ENCODE measurements at regions not wholly inside any gene's neighbourhood (a gene's known extent, or its start where the extent isn't known, plus 50 kb on each side); places are given as distances from the start of the nearest gene placed in this dataset.
A peak's percentile ranks its signal among the peaks of the same experiment; 100 is the strongest.
"Not testable (repeated sequence)": the region's sequence is repeated elsewhere in the genome, so short reads cannot be mapped to it uniquely, and the experiment has no call there.

DNA sequence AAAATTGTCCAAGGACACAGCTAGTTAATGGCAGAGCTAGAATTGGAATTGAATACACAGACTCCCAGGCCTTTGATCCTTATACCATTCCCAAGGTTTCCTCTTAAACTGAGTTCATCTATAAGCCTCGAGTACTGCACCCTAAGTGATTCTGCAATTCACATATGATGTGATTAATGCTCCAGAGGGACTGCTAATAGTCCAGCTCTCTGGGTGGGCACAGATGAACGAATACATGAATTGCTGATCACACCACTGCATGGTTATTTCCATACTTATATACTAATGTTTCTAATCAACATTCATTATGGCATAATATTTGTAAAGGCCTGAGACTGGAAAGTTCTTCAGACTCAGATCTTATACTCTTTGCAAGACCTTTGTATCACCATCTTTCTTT lies 101.8 kb downstream of the NUFIP1 start:
- no peak for DNase-seq

- no peak for DNase-seq
Observed at GRCh38 chr13:44884076-44884729, 105.1 kb downstream of the NUFIP1 start.

DNA sequence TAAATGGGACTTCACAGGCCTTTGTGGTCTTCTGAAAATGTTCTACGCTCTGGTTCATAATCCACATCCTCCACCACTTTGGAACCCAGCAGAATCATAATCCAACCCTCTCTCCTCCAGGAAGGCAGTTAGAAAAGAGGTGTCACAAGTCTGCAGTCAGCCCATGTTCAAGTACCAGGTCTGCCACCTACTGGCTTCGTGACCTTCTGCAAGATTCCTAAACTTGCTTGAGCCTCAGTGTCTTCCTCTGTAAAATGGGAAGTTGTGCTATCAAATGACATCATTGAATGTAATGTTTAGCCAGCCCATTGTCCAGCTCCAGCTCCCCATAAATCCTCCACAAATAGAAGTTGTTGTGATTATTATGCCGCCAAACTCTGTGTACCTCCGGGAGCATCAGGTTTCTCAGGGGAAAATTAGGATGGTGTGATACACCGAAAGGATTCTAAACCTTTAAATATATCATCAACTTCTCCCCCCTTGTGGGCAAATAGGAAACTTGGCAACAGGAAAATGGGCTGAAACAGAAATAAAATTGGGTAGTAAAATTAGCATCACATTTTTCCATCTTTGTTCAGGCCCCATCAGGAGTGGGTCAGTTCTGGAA lies 109.7 kb downstream of the NUFIP1 start:
- DNase-seq: no peak

GRCh38 chr13:44876782-44877324 lies 112.4 kb downstream of the NUFIP1 start:
- no peak for DNase-seq

GRCh38 chr13:44874886-44875630 lies 114.2 kb downstream of the NUFIP1 start:
- no peak for DNase-seq

GRCh38 chr13:44874176-44874575 lies 115.1 kb downstream of the NUFIP1 start:
- DNase-seq: no peak

- DNase-seq: no peak
Observed at GRCh38 chr13:44873461-44873860, 115.8 kb downstream of the NUFIP1 start.

DNA sequence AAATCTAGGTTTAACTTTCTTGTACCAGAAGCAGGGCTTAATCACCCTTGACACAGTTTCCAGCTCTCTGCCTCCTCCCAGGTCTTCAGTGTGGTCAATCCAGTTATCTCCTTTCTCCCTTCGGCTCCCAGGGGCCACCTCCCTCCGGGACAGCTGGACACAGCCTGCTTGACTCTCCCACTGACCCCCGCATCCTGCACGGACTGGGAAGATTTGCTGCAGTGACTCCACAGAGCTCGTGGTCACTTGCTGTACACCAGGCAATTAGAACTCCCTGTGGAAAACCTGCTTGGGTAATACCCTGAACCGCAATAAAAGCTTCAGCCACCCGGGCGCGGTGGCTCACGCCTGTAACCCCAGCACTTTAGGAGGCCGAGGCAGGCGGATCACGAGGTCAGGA lies 116.5 kb downstream of the NUFIP1 start:
- DNase-seq: no peak

DNA sequence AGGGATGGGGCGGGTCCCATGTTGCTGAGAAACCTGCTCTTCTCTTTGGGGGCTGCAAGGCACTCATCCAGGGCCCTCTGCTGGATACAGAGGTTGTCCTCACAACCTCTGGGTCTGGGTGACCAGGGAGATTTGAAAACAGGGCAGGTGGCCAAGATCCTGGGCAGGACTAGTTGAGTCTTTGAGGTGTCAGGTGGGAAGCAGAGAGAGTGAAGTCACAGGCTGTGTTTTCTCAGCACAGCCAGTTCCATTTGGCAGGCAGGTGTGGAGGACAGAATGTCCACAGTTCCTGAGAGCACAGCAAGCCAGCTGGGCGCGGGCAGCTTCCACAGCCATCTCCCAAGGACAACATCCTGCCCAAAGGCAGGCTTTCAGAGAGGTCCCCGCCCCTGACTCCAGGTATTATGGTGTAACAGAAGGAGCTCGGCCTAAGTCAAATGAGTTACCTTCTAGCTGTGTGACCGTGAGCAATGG lies 118.8 kb downstream of the NUFIP1 start:
- DNase-seq: no peak

DNA sequence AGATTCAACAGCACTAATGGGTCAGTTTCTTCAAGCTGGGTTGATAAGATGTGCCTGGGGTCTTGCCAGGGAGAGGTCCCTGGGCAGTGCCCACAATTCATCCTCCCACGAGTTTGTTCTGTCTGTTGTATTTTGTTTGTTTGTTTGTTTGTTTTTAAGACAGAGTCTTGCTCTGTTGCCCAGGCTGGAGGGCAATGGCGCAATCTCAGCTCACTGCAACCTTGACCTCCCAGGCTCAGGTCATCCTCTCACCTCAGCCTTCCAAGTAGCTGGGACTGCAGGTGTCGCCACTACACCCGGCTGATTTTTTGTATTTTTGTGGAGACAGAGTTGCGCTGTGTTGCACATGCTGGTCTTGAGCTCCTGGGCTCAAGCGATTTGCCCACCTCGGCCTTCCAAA lies 120.1 kb downstream of the NUFIP1 start:
- DNase-seq: no peak

DNA sequence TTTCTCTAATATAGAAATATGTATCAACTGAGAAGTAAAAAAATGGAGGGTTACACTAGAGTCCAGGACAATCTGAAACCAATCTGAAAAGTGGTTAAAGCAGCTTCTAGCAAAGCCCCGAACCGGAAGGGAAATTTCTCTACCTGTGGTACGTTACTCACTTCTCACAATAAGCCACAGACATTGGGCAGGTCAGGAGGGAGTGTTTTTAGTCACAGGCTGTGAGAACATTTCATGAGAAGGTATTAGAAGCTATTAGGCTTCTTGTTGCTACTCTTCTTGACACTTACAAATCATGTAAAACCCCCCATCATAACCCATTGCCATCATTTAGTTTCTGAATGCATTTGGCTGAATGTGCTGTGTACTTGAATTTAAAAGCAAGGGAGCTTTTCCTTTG lies 120.9 kb downstream of the NUFIP1 start:
- DNase-seq: no peak

DNA sequence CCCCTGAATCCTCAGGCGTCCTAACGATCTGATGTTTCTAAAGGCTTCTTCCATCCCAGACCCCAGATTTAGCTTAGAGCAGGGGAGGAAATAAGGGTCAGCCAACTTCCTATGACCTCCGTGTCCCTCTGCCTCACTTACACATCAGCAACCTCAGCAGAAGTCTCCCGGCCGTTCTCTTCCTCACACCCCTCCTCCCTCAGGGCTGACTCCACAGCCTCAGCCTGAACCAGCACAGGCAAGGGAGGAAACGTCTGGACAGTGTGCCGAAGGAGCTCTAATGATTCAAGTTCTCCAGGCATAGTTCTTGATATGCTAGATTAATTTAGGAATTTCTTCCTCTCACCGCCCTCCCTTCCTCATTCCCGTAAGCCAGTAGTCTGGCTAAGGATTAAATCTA lies 121.4 kb downstream of the NUFIP1 start:
- DNase-seq: no peak

- no peak for DNase-seq
Observed at GRCh38 chr13:44866411-44866911, 122.8 kb downstream of the NUFIP1 start.

DNA sequence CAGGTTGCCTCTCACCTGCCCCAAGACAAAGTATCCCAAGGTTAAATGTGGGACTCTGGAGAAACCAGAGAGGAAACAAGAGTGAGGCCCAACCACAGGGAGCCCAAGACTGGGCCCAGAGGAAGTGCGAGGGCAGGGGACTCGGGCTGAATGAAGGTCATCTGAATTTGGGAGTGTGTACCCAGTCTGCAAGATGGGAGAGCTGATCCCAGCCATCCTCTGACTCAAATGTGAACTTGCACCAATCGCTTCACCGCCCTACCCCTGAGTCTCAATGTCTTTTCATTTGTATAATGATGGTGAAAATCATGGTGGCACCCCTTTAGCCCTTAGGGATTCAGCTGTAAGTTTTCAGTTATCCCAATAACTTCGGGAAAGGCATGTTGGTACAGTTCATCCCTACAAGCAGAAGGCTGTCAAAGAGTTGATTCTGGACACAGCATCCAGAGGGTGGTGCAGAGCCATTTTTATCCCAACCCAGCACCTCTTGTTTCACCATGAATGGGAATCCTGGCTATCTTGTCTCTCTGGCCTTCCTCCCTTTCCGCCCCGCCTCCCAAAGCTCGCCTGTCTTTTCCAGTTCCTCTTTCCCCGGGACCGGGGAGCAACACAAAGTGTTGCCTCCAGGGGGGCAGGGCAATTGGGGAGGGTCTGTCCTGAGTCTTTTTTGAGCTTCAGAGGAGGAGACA lies 123.4 kb downstream of the NUFIP1 start:
- DNase-seq: no peak

DNA sequence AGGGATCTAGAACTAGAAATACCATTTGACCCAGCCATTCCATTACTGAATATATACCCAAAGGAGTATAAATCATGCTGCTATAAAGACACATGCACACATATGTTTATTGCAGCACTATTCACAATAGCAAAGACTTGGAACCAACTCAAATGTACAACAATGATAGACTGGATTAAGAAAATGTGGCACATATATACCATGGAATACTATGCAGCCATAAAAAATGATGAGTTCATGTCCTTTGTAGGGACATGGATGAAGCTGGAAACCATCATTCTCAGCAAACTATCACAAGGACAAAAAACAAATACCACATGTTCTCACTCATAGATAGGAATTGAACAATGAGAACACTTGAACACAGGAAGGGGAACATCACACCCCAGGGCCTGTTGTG lies 125.6 kb downstream of the NUFIP1 start:
- DNase-seq: not testable (repeated sequence)

GRCh38 chr13:44860454-44860853 lies 128.8 kb downstream of the NUFIP1 start:
- DNase-seq: no peak

GRCh38 chr13:44857736-44858135 lies 131.5 kb downstream of the NUFIP1 start:
- DNase-seq: no peak

GRCh38 chr13:44857061-44857460 lies 132.2 kb downstream of the NUFIP1 start:
- no peak for DNase-seq

GRCh38 chr13:44855860-44856259 lies 133.4 kb downstream of the NUFIP1 start:
- no peak for DNase-seq

DNA sequence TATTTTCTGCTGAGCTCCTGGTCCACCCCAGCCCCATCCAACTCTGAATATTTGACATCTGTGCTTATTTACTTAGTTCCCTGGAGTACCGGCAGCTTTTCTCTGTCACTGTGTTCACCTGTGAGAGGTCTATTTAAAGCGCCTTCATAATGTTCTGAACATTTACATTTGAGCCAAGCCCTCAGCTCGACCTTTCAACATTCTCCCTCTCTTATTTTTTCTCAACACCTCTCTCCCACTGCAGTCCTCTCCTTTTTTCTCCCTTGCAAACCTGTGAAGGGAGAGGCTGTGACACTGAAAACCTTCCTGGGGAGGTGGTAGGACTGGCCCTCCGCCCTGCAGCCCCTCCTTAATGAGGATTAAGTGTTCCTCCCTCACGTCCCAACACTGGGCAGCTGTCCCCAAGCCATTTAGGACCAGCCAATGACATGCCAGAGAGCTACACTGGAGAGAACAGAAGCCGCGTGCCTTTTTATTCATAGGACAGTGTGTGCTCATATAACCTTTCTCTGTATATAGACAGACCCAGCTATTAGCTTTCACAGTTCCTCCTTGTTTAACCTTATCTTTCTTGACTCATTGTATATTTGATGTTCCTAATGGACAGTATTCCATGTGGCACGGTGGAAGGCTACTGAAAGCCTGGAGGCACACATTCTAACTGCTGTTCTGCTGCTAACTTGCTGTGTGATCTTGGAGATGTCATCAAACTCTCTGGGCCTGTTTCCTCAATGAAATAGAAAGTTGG lies 134.8 kb downstream of the NUFIP1 start:
- peak; percentile 22 for DNase-seq

DNA sequence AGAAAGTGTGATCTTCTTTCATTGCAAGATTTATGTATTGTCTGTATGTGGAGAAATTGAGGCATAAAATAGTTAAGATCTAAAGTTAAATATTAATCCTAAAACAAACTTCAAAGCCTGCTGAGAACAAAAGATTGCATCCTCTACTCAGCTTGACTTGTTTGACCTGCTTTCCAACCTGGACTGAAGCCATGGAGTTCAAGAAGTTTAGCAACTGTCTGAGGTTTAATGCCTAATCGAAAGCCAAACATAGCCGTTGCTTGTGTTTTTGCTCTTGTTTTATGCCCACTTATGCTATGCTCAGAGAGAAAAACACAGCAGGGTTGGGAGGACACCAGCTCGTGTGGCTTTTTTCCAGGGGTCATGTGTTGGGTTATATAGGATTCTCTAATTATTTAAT lies 135.6 kb downstream of the NUFIP1 start:
- DNase-seq: no peak

Measured in NCI-H526 treated with DMSO at 0.1 percent for 48 hours (cell line).